ENCODE measurements at regions not wholly inside any gene's neighbourhood (a gene's known extent, or its start where the extent isn't known, plus 50 kb on each side); places are given as distances from the start of the nearest gene placed in this dataset.

- no peak for TF ChIP-seq SUZ12 (IDR thresholded peaks at IDR 0.05)
- TF ChIP-seq BHLHE40 (IDR thresholded peaks at IDR 0.05; ENCODE audit: borderline replicate concordance): no peak
- TF ChIP-seq L3MBTL2 (conservative IDR thresholded peaks at IDR 0.05): no peak
- TF ChIP-seq FOXA1 (IDR thresholded peaks at IDR 0.05): no peak
- TF ChIP-seq FOXM1 (IDR thresholded peaks at IDR 0.05; ENCODE audit: borderline replicate concordance): no peak
- no peak for TF ChIP-seq ARNT (IDR thresholded peaks at IDR 0.05)
- TF ChIP-seq CTBP1 (IDR thresholded peaks at IDR 0.05; ENCODE audit: borderline replicate concordance): no peak
- no peak for TF ChIP-seq PKNOX1 (IDR thresholded peaks at IDR 0.05)
- no peak for TF ChIP-seq HDGF (IDR thresholded peaks at IDR 0.05; ENCODE audit: borderline replicate concordance)
- TF ChIP-seq SP1 (IDR thresholded peaks at IDR 0.05): no peak
- TF ChIP-seq ELF4 (IDR thresholded peaks at IDR 0.05): no peak
- no peak for TF ChIP-seq ZNF384 (IDR thresholded peaks at IDR 0.05)
Measured at GRCh38 chr2:168353251-168353650, 102.8 kb upstream of the CERS6 start.

Measured in HEK293T (cell line).